ENCODE measurements at regions not wholly inside any gene's neighbourhood (a gene's known extent, or its start where the extent isn't known, plus 50 kb on each side); places are given as distances from the start of the nearest gene placed in this dataset.

DNA sequence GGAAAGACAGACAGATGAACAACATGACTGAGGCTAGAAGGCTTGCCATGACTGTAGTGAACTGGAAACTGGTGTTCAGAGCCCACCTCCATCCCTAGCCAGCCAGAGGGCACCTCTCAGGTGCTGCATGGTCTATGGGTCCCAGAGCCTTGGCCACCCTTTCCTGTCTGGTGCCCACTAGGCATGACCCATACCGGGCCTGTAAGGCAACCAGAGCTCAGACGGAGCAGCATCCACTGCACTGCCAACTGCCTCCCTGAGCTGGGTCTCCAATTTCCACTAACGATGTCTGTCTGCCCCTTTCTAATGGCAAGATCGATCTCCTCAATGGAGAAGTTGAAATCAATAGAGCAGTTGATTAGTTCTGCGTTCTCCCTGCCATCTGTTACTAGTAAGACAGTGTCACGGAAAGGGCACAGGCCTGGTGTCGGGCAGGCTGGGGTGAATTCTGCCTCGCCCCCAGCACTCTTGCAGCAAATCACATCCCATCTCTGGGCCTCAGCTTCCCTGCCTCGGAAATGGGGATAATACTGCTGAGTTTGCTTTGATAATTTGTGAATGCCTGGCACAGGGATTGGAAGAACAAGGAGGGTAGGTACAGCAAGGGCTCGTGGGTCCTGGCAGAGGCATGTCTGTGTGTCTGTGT is 172.3 kb upstream of the MVB12B start:
- H3K4me3 ChIP-seq (replicated peaks in 1 of 2; ENCODE audit: low read depth in 1 of 2, low read length in 2 of 2): no peak overlapping the region
- H3K27me3 ChIP-seq (ENCODE audit: insufficient read depth, low read length): no peaks in the 10 kb centered on the region
- H2AFZ ChIP-seq (ENCODE audit: low read depth, low read length, poor library complexity, severe bottlenecking): no peak overlapping the region
- no peaks in the 10 kb centered on the region for H3K9me3 ChIP-seq (ENCODE audit: control insufficient read depth in 1 of 2, insufficient read depth in 1 of 2, low read depth in 1 of 2, low read length in 2 of 2)
- H3K27ac ChIP-seq (ENCODE audit: low read depth, low read length): no peak overlapping the region
- H3K36me3 ChIP-seq (ENCODE audit: control insufficient read depth in 1 of 2, insufficient read depth in 2 of 2, low read length in 2 of 2): no peaks in the 10 kb centered on the region
- H3K4me1 ChIP-seq (ENCODE audit: control insufficient read depth in 1 of 2, insufficient read depth in 2 of 2, low read length in 2 of 2): no peaks in the 10 kb centered on the region
- POLR2A ChIA-PET: no interaction called here
- TF ChIP-seq, protein P1, sequence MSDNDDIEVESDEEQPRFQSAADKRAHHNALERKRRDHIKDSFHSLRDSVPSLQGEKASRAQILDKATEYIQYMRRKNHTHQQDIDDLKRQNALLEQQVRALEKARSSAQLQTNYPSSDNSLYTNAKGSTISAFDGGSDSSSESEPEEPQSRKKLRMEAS (IDR thresholded peaks at IDR 0.05): no peak
- no peak for TF ChIP-seq POLR2A (IDR thresholded peaks at IDR 0.05; ENCODE audit: borderline replicate concordance, extremely low read depth, insufficient read depth, insufficient read length)
- no peak for TF ChIP-seq ZBTB33 (IDR thresholded peaks at IDR 0.05; ENCODE audit: extremely low read depth, insufficient replicate concordance, low read length)
- no peak for TF ChIP-seq FOSL1 (IDR thresholded peaks at IDR 0.05; ENCODE audit: low read depth)
- TF ChIP-seq, protein P2, sequence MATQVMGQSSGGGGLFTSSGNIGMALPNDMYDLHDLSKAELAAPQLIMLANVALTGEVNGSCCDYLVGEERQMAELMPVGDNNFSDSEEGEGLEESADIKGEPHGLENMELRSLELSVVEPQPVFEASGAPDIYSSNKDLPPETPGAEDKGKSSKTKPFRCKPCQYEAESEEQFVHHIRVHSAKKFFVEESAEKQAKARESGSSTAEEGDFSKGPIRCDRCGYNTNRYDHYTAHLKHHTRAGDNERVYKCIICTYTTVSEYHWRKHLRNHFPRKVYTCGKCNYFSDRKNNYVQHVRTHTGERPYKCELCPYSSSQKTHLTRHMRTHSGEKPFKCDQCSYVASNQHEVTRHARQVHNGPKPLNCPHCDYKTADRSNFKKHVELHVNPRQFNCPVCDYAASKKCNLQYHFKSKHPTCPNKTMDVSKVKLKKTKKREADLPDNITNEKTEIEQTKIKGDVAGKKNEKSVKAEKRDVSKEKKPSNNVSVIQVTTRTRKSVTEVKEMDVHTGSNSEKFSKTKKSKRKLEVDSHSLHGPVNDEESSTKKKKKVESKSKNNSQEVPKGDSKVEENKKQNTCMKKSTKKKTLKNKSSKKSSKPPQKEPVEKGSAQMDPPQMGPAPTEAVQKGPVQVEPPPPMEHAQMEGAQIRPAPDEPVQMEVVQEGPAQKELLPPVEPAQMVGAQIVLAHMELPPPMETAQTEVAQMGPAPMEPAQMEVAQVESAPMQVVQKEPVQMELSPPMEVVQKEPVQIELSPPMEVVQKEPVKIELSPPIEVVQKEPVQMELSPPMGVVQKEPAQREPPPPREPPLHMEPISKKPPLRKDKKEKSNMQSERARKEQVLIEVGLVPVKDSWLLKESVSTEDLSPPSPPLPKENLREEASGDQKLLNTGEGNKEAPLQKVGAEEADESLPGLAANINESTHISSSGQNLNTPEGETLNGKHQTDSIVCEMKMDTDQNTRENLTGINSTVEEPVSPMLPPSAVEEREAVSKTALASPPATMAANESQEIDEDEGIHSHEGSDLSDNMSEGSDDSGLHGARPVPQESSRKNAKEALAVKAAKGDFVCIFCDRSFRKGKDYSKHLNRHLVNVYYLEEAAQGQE (IDR thresholded peaks at IDR 0.05; ENCODE audit: low read depth): no peak
- no peak for TF ChIP-seq ZNF274 (IDR thresholded peaks at IDR 0.05; ENCODE audit: low read depth, low read length)
- TF ChIP-seq SIN3A (IDR thresholded peaks at IDR 0.05; ENCODE audit: low read depth): no peak
- TF ChIP-seq SP1 (IDR thresholded peaks at IDR 0.05; ENCODE audit: low read depth): no peak
- TF ChIP-seq TCF7L2 (IDR thresholded peaks at IDR 0.05; ENCODE audit: borderline replicate concordance, extremely low read depth, insufficient read depth, insufficient read length): no peak
- TF ChIP-seq ZFX (IDR thresholded peaks at IDR 0.05): no peak
- TF ChIP-seq CBX3 (IDR thresholded peaks at IDR 0.05; ENCODE audit: low read depth): no peak
- no peak for TF ChIP-seq YY1 (IDR thresholded peaks at IDR 0.05; ENCODE audit: extremely low read depth, insufficient replicate concordance, low read depth, low read length)
- no peak for TF ChIP-seq CEBPB (IDR thresholded peaks at IDR 0.05; ENCODE audit: low read depth)
- TF ChIP-seq ATF3 (IDR thresholded peaks at IDR 0.05): no peak
- TF ChIP-seq POLR2AphosphoS5 (IDR thresholded peaks at IDR 0.05; ENCODE audit: low read depth, low read length): no peak
- no peak for TF ChIP-seq EZH2phosphoT487 (IDR thresholded peaks at IDR 0.05; ENCODE audit: borderline replicate concordance)
- no peak for TF ChIP-seq RAD21 (IDR thresholded peaks at IDR 0.05; ENCODE audit: low read depth)
- no peak for TF ChIP-seq EGR1 (IDR thresholded peaks at IDR 0.05; ENCODE audit: low read depth)
- BruUV-seq (replicated peaks): no TSS peak
- no peaks in the 10 kb centered on the region for H3K79me2 ChIP-seq (ENCODE audit: insufficient read depth, low read length)
- H3K9me2 ChIP-seq (ENCODE audit: insufficient read depth): no peaks in the 10 kb centered on the region
- no peak for DNase-seq (ENCODE audit: low read depth, low spot score)
- no peak for ATAC-seq
- no peak overlapping the region for H3K4me2 ChIP-seq (ENCODE audit: low read length)
- RAD21 ChIA-PET (ENCODE audit: low non-redundant PET in 1 of 2, low total read pairs in 2 of 2, uncharacterized antibody in 2 of 2, unreplicated experiment in 2 of 2): no interaction called here
- H3K9ac ChIP-seq (ENCODE audit: low read length): no peak overlapping the region
- H4K20me1 ChIP-seq (ENCODE audit: insufficient read depth): no peaks in the 10 kb centered on the region
- intact Hi-C loops (cut with micrococcal nuclease): no loop called here
- CTCF ChIA-PET: no interaction called here

Measured in HCT116 (cell line).